Activated naive CD4-positive, alpha-beta T cell (primary cell): ENCODE measurements at regions not wholly inside any gene's neighbourhood (a gene's known extent, or its start where the extent isn't known, plus 50 kb on each side); places are given as distances from the start of the nearest gene placed in this dataset.

Source experiments
- DNase-seq, 4 experiments: peaks; one replicate each; lab custom pipeline; 2025; lab: John Stamatoyannopoulos, UW

GRCh38 chr16:9412915-9413264 is 321.4 kb downstream of the HAPSTR1 start:
- no peak for DNase-seq

- no peak for DNase-seq
Measured at GRCh38 chr16:9415545-9415944, 324.1 kb downstream of the HAPSTR1 start.

GRCh38 chr16:9417898-9418297 is 326.5 kb downstream of the HAPSTR1 start:
- DNase-seq = no peak

- DNase-seq = no peak
Measured at GRCh38 chr16:9419161-9419560, 327.7 kb downstream of the HAPSTR1 start.

- no peak for DNase-seq
Measured at GRCh38 chr16:9422762-9423513, 331.5 kb downstream of the HAPSTR1 start.

GRCh38 chr16:9425236-9425635 is 333.8 kb downstream of the HAPSTR1 start:
- DNase-seq = no peak

GRCh38 chr16:9428355-9429005 is 337.0 kb downstream of the HAPSTR1 start:
- no peak for DNase-seq

GRCh38 chr16:9429646-9430330 is 338.3 kb downstream of the HAPSTR1 start:
- no peak for DNase-seq

GRCh38 chr16:9434659-9435058 is 343.2 kb downstream of the HAPSTR1 start:
- no peak for DNase-seq

GRCh38 chr16:9436175-9436574 is 344.7 kb downstream of the HAPSTR1 start:
- no peak for DNase-seq

GRCh38 chr16:9437115-9437514 is 345.7 kb downstream of the HAPSTR1 start:
- no peak for DNase-seq

- DNase-seq = no peak
Measured at GRCh38 chr16:9438991-9439390, 347.5 kb downstream of the HAPSTR1 start.

- no peak for DNase-seq
Measured at GRCh38 chr16:9441012-9441411, 349.6 kb downstream of the HAPSTR1 start.

- no peak for DNase-seq
Measured at GRCh38 chr16:9443864-9444263, 352.4 kb downstream of the HAPSTR1 start.

GRCh38 chr16:9446471-9447194 is 355.2 kb downstream of the HAPSTR1 start:
- DNase-seq = no peak

GRCh38 chr16:9447195-9447551 is 355.7 kb downstream of the HAPSTR1 start:
- DNase-seq = no peak

GRCh38 chr16:9447699-9448098 is 356.3 kb downstream of the HAPSTR1 start:
- DNase-seq = no peak

GRCh38 chr16:9449597-9449996 is 358.2 kb downstream of the HAPSTR1 start:
- DNase-seq = no peak

GRCh38 chr16:9457215-9457614 is 365.8 kb downstream of the HAPSTR1 start:
- DNase-seq = no peak

GRCh38 chr16:9458816-9459215 is 367.4 kb downstream of the HAPSTR1 start:
- DNase-seq = no peak

GRCh38 chr16:9462984-9463383 is 371.5 kb downstream of the HAPSTR1 start:
- DNase-seq = no peak

- DNase-seq = no peak
Measured at GRCh38 chr16:9463461-9463860, 372.0 kb downstream of the HAPSTR1 start.

GRCh38 chr16:9465161-9465560 is 373.7 kb downstream of the HAPSTR1 start:
- DNase-seq = no peak
